ENCODE measurements at regions not wholly inside any gene's neighbourhood (a gene's known extent, or its start where the extent isn't known, plus 50 kb on each side); places are given as distances from the start of the nearest gene placed in this dataset.

- no peak for TF ChIP-seq POLR2A (IDR thresholded peaks at IDR 0.05)
- TF ChIP-seq CTCF (IDR thresholded peaks at IDR 0.05) = no peak
Measured at GRCh38 chr10:131750171-131750895, 150.5 kb upstream of the PPP2R2D start.
